ENCODE measurements at regions not wholly inside any gene's neighbourhood (a gene's known extent, or its start where the extent isn't known, plus 50 kb on each side); places are given as distances from the start of the nearest gene placed in this dataset.

DNA sequence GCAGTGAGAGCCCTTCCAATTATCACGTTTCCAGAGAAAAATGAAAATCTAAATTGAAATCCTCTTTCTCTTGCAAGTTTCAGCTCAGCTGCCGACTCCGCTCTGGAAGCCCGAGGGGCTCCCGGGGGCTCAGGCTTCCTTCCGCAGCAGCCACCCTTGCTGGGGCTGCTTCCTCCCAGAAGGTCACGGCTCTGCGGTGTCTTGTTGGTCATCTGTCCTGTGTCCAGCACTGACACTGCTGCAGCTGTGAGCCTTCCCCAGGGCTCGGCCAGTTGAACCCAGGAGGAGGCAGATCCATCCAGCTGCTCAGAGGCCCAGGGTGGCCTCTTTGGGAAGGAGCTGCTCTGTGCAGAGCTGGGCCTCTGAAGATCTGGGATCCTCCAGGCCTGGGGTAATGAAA is 1337.2 kb downstream of the TBC1D22A start:
- no peak for DNase-seq (ENCODE audit: low read depth in 2 of 2, low spot score in 1 of 2)

DNA sequence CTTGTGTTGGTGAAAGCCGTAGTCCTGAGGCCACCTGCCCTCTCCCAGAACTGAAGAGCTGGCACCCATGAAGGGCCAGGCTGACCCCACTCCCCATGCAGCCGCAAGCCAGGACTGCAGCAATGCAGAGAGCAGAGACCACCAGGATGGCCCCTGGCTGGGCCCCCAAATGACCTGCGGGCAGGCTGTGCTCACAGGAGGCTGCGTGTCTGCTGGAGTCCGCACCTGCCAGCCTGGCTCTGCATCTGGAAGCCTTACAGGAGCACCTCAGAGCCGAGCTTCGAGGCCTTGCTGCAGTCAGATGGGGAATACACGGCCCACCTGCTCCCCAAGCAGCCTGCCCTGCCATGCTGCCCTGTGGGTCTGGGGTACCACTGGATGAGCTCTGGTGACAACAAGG is 1336.8 kb downstream of the TBC1D22A start:
- DNase-seq (ENCODE audit: low read depth in 2 of 2, low spot score in 1 of 2): no peak

DNA sequence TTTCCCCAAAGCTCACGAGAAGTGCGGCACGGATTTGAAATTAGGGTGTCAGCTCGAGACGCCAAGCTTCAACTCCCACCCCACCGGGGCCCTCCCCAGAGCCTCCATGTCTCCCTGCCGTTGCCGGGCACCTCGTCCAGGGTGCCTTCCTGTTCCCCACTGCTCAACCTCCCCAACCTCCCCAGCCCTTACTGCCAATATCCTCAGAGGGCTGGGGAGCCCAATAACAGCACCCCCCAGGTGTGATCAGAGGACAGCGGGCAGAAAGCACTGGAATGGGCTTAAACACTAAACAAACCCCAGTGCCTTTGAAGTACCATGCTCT is 1336.4 kb downstream of the TBC1D22A start:
- no peak for DNase-seq (ENCODE audit: low read depth in 2 of 2, low spot score in 1 of 2)

DNA sequence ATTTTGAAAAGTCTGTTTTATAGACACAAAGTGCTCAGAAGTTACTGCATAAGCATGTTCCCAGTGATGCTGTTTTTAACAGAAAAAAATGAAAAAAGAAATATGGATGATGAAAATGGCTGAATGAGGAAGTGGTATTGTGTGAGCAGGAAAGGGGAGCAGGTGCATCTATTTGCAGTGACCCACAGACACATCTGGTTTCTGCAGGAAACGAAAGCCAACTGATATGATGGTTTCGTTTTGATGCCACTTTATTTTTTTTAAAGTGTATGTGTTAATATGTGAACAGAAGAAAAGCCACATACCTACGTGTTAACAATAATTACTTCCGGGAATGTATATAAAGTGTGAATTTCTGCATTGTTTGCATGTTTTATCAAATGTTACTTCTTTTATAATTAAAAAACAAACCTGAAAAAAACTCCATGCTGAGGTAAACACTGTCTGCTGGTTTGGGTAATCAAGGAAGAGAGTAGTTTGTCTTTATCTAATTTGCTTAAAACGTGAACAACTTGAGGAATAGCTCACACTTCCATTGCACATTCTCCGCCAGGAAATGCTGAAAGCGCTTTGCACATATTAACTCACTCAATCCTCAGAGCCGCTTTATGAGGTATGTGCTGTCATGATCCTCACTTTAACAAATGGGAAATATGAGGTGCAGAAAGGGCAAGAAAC is 1335.9 kb downstream of the TBC1D22A start:
- DNase-seq (ENCODE audit: low read depth in 2 of 2, low spot score in 1 of 2): no peak

DNA sequence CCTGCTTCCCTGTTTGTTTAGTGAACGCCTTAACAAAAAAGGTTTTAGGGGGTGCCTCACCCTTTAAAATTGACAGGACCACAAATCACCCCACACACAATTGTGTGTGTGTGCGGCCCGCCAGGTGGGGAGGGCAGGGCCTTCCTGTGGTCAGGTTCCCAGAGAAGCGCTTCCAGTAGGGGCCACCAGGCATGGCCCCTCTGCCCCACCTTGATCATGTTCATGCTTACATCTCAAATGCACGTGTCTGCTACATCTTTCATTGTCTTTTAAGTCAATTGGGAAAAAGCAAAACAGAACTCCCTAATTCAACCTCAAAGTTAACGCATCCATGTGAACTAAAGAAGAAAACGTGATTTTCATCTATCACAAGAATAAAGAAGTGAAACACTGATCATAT is 1335.3 kb downstream of the TBC1D22A start:
- DNase-seq (ENCODE audit: low read depth in 2 of 2, low spot score in 1 of 2): no peak

DNA sequence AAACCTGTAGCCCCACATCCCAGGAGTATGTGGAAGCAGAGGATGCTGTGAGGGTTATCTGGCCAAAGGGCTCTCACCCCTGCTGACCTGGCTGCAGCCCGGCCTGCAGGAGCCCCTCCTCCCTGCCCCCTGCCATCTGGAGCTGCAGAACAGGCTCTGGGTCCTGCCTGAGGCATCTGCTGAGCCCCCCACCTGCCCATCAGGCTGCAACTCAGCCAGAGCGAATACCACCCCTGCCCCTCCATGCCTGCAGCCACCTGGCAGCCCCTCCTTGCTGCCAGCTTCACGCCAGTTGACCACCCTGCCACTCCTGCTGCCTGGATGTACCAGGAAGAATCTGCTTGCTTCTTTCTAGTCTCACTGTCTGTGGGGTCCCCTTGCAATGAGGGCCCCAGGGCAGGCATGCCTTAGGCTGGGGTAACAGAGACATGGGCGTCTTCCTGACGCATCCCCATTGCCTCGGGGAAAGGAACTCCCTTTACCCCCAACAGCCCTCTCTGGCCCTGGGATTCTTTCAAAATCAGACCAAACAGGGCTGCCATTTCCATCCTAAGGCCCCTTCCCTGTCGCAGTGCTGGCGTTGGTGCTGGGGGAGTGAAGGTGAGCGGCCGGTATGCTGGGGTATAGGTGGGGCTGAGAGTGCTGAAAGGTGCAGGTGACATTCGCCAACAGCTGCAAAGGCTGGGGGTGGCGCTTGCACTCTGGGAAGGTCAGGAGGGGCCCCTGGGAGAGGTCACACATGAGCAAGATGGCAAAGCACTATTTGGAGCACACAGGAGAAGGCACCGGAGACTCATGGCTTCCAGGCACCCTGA is 1334.6 kb downstream of the TBC1D22A start:
- no peak for DNase-seq (ENCODE audit: low read depth in 2 of 2, low spot score in 1 of 2)

DNA sequence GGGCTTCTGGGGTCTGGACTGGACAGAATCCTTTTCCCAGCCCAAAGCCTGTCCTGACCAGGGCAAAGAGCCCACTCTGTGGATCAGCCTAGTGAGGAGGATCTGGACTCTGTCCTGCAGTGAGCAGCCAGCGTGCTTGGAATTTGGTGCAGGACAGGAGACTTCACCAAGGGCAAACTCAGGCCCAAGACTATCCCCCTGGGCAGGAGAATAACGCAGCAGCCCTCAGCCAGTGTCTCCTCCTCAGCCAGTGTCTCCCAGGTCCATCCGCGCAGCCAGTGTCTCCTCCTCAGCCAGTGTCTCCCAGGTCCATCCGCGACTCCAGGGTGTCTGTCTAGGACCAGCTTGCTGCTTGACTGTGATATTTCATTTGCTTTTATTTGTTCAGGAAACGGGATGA is 1334.0 kb downstream of the TBC1D22A start:
- no peak for DNase-seq (ENCODE audit: low read depth in 2 of 2, low spot score in 1 of 2)

DNA sequence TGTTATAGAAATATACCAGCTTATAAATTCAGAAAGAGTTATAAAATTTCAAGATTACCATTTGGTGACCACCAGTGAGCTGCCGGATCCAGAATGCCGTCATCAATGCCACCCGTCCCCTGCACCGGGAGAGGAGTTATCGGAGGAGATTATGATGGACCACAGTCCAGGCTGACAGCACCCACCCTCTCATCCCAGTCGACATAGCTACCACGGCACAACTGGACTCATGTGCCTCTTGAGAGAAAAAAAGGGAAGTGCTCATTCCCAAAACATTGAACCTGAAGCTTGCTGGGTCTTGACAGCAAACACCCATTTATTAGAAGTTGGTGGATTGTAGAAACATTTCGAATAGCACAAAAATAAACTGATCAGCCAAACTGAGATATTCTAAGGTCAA is 1331.5 kb downstream of the TBC1D22A start:
- DNase-seq (ENCODE audit: low read depth in 2 of 2, low spot score in 1 of 2): no peak

DNA sequence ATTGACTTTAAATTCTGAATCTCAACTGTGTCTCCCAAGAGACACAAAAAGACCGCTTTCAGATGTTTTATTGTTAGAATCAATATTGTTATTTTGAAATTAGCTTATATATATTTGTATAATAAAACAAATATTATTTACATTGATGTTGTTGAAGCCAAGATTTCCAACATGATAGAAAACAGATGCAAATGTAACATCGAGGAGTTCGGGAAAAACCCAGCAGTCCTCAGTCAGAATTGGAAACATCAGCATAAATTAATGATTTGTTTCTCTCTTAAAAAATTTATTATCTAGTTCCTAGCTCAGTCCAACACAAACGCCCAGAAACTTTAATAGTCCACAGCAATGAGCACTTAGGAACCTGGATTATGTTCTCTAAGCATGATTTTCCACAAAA is 1330.4 kb downstream of the TBC1D22A start:
- no peak for DNase-seq (ENCODE audit: low read depth in 2 of 2, low spot score in 1 of 2)

DNA sequence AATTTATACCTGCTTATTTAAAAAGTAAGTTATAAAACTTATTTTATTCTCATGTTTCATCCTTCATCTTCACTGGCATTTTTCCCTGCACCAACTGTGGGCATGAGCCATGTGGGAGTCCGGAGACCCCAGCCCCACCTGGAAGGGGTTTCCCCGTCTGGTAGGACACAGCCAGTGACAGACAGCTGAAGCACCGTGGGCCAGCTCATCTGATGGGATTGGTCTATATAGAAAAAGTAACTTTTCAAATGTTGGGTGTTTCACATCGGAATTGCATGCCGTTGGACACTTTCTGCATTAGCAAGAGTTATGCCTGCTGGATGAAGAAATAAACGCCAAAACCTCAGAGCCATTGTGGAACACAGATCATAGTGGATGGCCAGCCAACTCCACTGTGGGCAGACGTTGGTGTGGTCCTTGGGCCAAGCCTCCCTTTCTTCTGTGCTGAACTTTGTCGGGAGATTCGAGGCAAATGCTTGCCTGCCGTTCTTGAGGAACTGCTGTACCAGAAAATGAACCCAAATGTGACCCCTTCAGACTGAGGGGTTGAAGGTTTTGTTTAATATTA is 1329.3 kb downstream of the TBC1D22A start:
- no peak for DNase-seq (ENCODE audit: low read depth in 2 of 2, low spot score in 1 of 2)

DNA sequence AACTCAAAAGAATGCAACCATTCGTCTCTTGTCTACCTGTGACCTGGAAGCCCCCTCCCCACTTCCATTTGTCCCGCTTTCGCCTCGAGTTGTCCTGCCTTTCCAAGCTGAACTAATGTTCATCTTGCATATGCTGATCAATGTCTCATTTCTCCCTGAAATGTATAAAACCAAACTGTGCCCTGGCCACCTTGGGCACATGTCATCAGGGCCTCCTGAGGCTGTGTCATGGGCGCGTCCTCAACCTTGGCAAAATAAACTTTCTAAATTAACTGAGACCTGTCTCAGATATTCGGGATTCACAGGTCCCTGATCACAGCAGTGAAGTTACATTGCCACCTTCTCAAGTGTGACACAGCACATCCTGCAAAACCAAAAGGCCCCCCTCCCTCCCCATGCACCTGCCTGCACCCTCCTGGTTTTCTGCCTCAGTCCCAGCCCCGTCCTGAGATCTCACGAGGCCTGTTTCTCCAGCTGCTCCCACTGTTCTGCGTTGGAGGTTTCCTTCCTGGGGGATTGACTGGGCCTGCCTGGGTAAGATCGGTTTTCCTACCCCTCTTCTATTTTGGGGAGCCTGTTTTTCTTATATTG is 1328.7 kb downstream of the TBC1D22A start:
- no peak for DNase-seq (ENCODE audit: low read depth in 2 of 2, low spot score in 1 of 2)

DNA sequence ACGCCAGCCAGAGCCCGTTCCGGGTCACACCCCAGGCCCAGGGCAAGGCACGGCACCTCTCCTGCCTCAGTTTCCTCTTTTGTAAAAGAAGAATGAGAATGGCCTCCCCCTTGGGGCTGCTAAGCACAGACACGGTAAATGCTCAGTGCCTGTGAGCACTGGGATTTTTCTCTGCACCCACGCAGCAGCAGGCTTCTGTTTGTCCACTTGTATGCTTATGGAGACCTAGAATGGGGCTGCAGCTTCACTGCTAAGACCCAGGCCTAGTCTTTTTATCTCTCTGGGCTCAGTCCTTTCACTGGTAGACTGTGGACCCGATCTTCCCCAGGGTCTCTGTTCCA is 1327.9 kb downstream of the TBC1D22A start:
- no peak for DNase-seq (ENCODE audit: low read depth in 2 of 2, low spot score in 1 of 2)

DNA sequence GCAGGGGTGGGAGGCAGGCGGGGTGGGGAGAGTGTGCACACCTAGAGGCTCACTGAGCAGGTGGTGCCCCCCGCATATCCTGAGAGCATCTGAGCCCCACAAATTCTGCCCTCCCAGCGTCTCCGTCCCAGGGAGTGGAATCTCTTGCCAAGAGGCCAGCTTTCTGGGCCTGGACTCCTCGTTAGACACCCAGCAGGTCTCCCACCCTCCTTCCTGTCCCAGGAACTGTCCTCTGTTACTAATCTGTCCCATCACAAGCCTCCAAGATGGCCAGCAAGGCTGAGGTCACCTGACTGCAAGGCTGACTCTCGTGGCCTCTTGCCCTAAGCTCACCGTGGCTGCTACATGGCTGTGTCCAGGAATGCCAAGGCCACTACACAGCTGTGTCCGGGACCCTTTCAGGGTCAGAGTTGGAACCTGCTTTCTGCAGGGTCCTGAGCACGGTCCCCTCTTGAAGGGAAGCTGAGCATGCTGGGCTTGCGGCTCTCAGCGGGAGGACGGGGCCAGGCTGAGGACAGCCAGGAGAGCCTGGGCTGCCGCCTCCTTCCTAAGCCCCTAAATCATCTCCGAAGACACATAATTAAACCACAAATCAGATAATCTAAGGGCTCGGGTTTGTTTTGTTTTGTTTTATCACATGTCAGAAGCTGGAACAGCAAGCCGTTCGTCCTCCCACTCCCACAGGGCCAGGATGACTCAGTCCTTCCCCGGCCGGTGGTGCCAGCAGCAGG is 1327.3 kb downstream of the TBC1D22A start:
- DNase-seq (ENCODE audit: low read depth in 2 of 2, low spot score in 1 of 2): no peak

DNA sequence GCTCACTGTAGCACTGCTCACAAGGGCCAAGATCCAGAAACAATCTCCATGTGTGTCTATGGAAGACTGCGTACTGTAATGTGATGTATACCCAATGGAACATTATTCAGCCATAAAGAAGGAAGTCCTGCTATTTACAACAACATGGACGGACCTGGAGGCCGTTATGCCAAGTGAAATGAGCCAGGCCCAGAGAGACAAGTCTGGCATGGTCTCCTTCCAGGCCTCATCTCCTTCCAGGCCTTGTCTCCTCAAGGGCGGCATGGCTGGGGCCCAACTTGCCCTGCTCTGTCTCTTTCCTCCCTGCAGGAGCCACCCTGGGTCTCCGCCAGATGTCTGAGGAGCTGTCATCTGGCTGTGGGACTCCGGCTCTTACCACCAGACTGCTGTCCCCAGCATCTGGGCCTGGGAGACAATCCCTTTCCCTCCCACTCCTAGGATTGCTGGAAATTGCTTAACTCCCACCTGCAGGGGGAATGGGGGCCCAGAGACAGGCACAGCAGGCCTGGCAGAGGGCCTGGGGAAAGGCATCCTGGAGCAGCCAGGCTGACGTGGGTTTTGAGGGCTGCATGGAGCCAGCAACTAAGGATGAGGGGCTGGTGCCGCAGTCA is 1326.6 kb downstream of the TBC1D22A start:
- DNase-seq (ENCODE audit: low read depth in 2 of 2, low spot score in 1 of 2): no peak

DNA sequence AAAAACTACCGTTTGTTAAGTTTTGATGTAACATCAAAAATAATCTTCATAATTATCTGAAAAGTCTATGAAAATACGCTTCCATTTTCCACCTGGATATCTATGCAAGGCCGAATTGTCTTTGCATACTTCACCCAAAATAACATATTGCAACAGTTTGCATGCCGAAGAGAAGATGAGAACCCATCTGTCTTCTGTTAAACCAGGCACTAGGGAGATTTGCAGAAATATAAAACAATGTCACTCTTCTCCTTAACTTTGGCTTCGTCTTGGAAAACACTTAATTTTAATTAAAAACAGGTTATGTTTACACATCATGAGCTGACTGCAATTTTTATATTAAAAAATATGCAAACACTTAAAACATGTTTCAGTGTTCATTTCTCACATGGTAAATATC is 1325.8 kb downstream of the TBC1D22A start:
- DNase-seq (ENCODE audit: low read depth in 2 of 2, low spot score in 1 of 2): no peak

DNA sequence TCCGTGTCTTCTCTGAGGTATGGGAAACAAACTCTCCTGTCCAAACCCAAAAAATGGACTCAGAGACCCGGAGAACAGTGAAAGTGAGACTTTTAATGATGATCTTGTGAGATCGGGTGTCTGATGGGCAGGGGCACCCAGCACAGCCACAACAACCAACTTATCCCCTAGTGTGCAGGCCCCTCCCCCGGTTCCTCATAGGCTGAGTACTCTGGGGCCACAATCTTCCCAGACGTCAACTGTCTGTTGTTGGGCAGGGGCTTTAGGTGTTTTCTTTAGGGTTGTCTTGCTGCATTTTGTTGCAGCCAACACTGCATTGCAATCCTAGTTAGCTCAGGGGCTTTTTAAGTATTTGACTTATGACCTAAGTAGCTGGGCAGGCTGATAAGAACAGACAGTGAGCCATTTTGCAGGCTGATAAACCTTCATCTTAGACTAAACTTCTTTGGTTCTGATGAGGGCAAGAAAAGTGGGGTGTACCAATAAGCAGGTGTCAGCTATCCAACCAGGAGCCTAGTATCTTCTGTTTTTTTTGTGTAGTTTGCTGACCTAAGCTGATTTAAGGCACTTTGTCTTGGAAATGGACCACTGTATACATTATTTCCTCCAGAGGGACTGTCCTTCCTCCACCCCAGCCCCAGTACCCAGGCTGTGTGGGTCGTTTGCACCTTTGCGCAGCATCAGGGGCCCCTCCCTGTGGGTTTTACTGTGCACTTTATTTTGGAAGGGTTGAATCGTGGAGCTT is 1323.6 kb downstream of the TBC1D22A start:
- DNase-seq (ENCODE audit: low read depth in 2 of 2, low spot score in 1 of 2): no peak

DNA sequence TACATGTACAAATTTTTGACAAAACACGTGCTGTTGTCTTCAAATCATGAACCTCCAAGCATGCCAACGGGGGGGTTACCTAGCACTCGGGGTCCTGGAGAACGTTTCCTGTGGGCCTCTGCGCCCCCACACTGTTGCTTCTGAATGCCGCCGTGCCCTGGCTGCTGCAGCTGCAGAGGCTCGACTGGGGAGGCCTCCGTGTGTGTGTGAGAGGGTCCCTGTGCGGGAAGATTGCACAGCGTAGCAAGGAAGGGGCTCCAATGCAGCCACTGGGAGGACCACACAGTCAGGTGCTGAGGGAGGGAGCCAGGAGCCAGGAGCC is 1322.2 kb downstream of the TBC1D22A start:
- DNase-seq (ENCODE audit: low read depth in 2 of 2, low spot score in 1 of 2): no peak

DNA sequence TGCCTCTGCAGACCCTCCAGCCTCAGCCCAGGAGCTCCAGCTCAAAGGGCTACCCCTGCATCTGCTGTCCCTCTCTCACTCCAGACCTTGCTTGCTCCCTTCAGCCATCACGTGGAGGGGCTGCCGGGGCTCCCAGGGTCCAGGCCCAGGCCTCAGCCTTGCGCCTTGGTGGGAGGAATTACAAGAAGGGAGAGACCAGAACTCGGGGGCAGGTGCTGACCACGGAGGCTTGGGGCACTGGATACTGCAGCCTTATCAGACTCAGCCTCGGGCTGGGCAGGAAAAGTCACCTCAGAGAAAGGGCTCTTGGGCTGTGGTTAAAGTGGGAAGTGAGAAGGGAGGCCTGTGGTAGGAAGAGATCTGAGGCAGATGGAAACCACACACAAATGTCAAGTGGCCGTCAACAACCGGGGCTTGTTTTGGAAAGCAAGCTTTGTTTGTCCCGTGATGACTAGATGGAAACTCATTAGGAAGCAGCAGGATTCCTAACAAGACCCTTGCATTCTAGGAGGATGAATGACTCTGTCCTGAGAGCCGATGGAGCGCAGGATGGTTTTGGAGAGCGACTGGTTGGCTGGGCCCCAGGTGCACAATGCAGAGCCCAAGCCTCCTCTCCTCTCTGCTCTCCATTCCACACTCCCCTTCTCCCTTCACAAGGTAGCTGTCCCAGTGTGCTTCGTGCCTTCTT is 1321.7 kb downstream of the TBC1D22A start:
- no peak for DNase-seq (ENCODE audit: low read depth in 2 of 2, low spot score in 1 of 2)

DNA sequence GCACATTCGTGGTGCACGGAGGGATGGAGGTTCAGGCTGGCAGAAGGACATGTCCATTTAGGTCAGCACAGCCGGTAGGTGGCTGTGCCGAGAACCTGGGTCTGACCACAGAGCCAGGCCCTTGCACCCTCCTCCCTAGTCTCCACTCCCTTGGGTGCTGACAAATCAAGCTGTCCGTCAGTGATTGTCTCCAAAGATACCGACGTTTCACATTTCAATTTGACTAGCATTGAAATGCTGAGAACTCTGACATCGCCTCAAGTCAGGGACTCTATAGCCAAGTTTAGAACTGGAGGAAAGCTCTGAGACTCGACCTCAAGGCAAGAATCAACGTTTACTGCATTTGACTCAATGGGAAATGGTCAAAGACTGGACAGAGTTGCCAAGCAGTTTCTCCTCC is 1321.1 kb downstream of the TBC1D22A start:
- no peak for DNase-seq (ENCODE audit: low read depth in 2 of 2, low spot score in 1 of 2)

DNA sequence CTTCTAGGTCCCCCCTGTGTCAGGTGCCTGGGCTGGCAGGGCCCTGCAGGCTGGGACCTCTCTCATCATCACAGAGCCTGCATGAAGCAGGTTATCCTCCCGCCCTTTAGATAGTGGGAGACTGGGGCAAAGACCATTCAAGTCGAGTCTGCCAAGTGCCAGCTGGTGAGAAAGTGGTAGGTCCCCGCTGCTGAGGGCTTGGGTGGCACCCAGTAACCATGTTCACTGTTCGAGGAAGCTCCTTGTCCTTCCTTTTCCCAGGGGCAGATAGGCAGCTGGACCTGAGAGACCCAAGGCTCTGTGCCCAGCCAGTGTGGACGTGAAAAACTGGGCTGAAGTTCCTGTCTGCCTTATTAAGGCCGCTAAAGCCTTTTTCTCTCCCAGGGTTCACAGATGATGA is 1319.8 kb downstream of the TBC1D22A start:
- DNase-seq (ENCODE audit: low read depth in 2 of 2, low spot score in 1 of 2): no peak

All from stimulated activated CD8-positive, alpha-beta memory T cell treated with anti-CD3 and anti-CD28 coated beads, Interleukin-4, amount 100 ng/mL, for 4 hours (primary cell).